H1 (cell line): ENCODE measurements at regions not wholly inside any gene's neighbourhood (a gene's known extent, or its start where the extent isn't known, plus 50 kb on each side); places are given as distances from the start of the nearest gene placed in this dataset.

ENCODE experiments used
- CBX5 ChIP-seq: fragments of 300-800, 300-1000 bp; sonication (generic); IDR thresholded peaks from 2 replicates; pipeline ENCODE4 v1.7.1; 2016; ENCODE audit warnings: antibody characterized with exemption, low read length, low read depth
- CREB1 ChIP-seq: IDR thresholded peaks from 2 replicates; pipeline ENCODE4 v1.6.1; 2012; ENCODE audit warnings: inconsistent platforms
- JUN ChIP-seq: IDR thresholded peaks from 2 replicates; pipeline ENCODE4 v1.6.1; 2011; ENCODE audit warnings: low read depth, mild to moderate bottlenecking, improper control_type of control experiment, low read length
- POLR2A ChIP-seq, 2 experiments: IDR thresholded peaks; 1 replicate in 1 of 2; 2 replicates in 1 of 2; pipeline ENCODE4 v1.6.1; 2011; ENCODE audit warnings: low read depth in 2 of 2, low read length in 2 of 2, mild to moderate bottlenecking in 2 of 2; ENCODE audit errors: control extremely low read depth in 1 of 2
- POU5F1 ChIP-seq: IDR thresholded peaks from 2 replicates; pipeline ENCODE4 v1.6.1; 2011; ENCODE audit warnings: low read depth, mild to moderate bottlenecking, low read length, moderate library complexity
- SP2 ChIP-seq: IDR thresholded peaks from 2 replicates; pipeline ENCODE4 v1.6.1; 2012; ENCODE audit warnings: mild to moderate bottlenecking, low read length, inconsistent platforms
- TBP ChIP-seq: IDR thresholded peaks from 2 replicates; pipeline ENCODE4 v1.6.1; 2011; ENCODE audit warnings: low read depth, low read length, improper control_type of control experiment

GRCh38 chr9:74073897-74074296 is 423.2 kb upstream of the RORB start (continued):
- no peak for TF ChIP-seq JUN
- no peak for TF ChIP-seq POLR2A (IDR thresholded peaks at IDR 0.05; ENCODE audit: control extremely low read depth in 1 of 2, low read depth in 2 of 2, low read length in 2 of 2)
- TF ChIP-seq CREB1: no peak
- TF ChIP-seq SP2: no peak
- no peak for TF ChIP-seq CBX5
- no peak for TF ChIP-seq POU5F1
- TF ChIP-seq TBP: no peak
- TF ChIP-seq, all 59 proteins: peak for 0
